CD4-positive, alpha-beta T cell (primary cell): ENCODE measurements at regions not wholly inside any gene's neighbourhood (a gene's known extent, or its start where the extent isn't known, plus 50 kb on each side); places are given as distances from the start of the nearest gene placed in this dataset.

Experiments
- ATAC-seq: fragments of 200-7000 bp; cut with Tn5 transposase; one replicate; pipeline ENCODE4 v1.10.0; 2022; ENCODE audit warnings: mild to moderate bottlenecking; ENCODE audit not compliant: poor library complexity
- CTCF ChIA-PET: fragments of 350-600 bp; sonication (Branson Sonifier 250); formaldehyde crosslinking; loops from one replicate; lab custom pipeline; 2021; ENCODE audit warnings: antibody characterized with exemption, inconsistent platforms; lab: Charles Lee
- POLR2A ChIA-PET: fragments of 350-600 bp; sonication (Branson Sonifier 250); formaldehyde crosslinking; loops from one replicate; lab custom pipeline; 2021; ENCODE audit warnings: antibody characterized with exemption, inconsistent platforms; lab: Charles Lee
- DNase-seq, 14 experiments: peaks; one replicate each; pipeline ENCODE4 v3.0.0-alpha.2; 2013 to 2020; ENCODE audit warnings: mixed read lengths in 2 of 14
- H3K27ac ChIP-seq, 2 donors: one replicate each; pipeline versions ENCODE4 v1.5.1 to v1.7.0; 2013; ENCODE audit warnings: low read length in 2 of 2, low read depth in 1 of 2, mild to moderate bottlenecking in 1 of 2
- H3K27me3 ChIP-seq, 2 experiments: 1 replicate in 1 of 2; 2 replicates in 1 of 2; pipeline versions ENCODE4 v1.6.1 to v1.7.0; 2013; ENCODE audit warnings: low read length in 2 of 2, control low read depth in 1 of 2, mild to moderate bottlenecking in 1 of 2, moderate library complexity in 1 of 2; ENCODE audit not compliant: insufficient read depth in 2 of 2, control insufficient read depth in 1 of 2
- H3K36me3 ChIP-seq: one replicate; pipeline ENCODE4 v1.6.1; 2013; ENCODE audit warnings: low read length, control low read depth; ENCODE audit not compliant: insufficient read depth
- H3K4me1 ChIP-seq: one replicate; pipeline ENCODE4 v1.6.1; 2013; ENCODE audit warnings: low read length, control low read depth; ENCODE audit not compliant: insufficient read depth
- H3K4me3 ChIP-seq: one replicate; pipeline ENCODE4 v1.5.1; 2013; ENCODE audit warnings: mild to moderate bottlenecking, low read length, moderate library complexity
- H3K9me3 ChIP-seq, 2 experiments: 1 replicate in 1 of 2; 2 replicates in 1 of 2; pipeline versions ENCODE4 v1.6.1 to v1.7.0; 2013; ENCODE audit warnings: low read length in 2 of 2, mild to moderate bottlenecking in 2 of 2, control low read depth in 1 of 2, moderate library complexity in 1 of 2; ENCODE audit not compliant: control insufficient read depth in 1 of 2, insufficient read depth in 1 of 2
- H3K27ac Mint-ChIP-seq: one replicate; pipeline ENCODE4 v1.8.0; 2020; ENCODE audit warnings: mixed read lengths
- H3K27me3 Mint-ChIP-seq: one replicate; pipeline ENCODE4 v1.8.0; 2021; ENCODE audit warnings: mixed read lengths
- H3K36me3 Mint-ChIP-seq: one replicate; pipeline ENCODE4 v1.8.0; 2021; ENCODE audit warnings: low read depth, mixed read lengths
- H3K4me1 Mint-ChIP-seq: one replicate; pipeline ENCODE4 v1.8.0; 2021; ENCODE audit warnings: low read depth, mixed read lengths
- H3K4me3 Mint-ChIP-seq: one replicate; pipeline ENCODE4 v1.8.0; 2020; ENCODE audit warnings: mild to moderate bottlenecking, mixed read lengths
- H3K9me3 Mint-ChIP-seq: one replicate; pipeline ENCODE4 v1.8.0; 2020; ENCODE audit warnings: mixed read lengths
- CTCF ChIP-seq: fragments of 200-600 bp; IDR thresholded peaks from one replicate; pipeline ENCODE4 v1.8.0; 2022; ENCODE audit warnings: antibody characterized with exemption, mild to moderate bottlenecking
- intact Hi-C, 2 experiments: fragments of 100-400 bp; cut with DNase I in 1 of 2; cut with micrococcal nuclease in 1 of 2; formaldehyde crosslinking; loops; one replicate each; pipeline versions ENCODE4 v1.15.1 to v1.9.0; 2023 to 2025; cut with DNase I, micrococcal nuclease

DNA sequence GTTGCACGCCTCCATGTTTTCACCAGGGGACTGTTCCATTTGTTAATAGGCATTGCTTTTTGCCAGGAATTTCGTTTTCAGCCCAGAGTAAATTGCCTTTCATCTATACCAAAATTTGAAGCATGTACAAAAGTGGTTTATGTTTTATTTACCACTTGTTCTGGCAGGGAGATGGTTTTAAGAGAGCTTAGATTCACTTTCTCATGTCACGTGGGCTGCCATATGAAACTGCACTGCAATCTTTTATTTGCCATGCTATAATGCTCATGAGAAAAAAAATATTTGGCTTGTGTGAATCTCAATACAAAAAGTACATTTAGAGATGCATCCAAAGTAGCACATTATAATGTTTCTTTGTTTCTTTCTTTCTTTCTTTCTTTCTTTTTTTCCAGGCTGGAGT, 284.1 kb upstream of the GRIA1 start:
- Histone ChIP-seq H3K4me3 (no peak overlapping the region), H3K27ac (no peak overlapping the region), H3K4me1 (no peaks in the 10 kb centered on the region), H3K27me3 (no peaks in the 10 kb centered on the region), H3K9me3 (no peaks in the 10 kb centered on the region), H3K36me3 (no peaks in the 10 kb centered on the region)
- Mint-ChIP-seq H3K27ac (no peak overlapping the region), H3K9me3 (peaks cover 2% of the 10 kb centered on the region), H3K27me3 (no peaks in the 10 kb centered on the region), H3K4me1 (no peaks in the 10 kb centered on the region), H3K4me3 (no peak overlapping the region), H3K36me3 (no peaks in the 10 kb centered on the region)
- POLR2A ChIA-PET = no interaction called here
- no peak for TF ChIP-seq CTCF
- no peak for ATAC-seq
- CTCF ChIA-PET = no interaction called here
- intact Hi-C loops = no loop called here
- DNase-seq = no peak

DNA sequence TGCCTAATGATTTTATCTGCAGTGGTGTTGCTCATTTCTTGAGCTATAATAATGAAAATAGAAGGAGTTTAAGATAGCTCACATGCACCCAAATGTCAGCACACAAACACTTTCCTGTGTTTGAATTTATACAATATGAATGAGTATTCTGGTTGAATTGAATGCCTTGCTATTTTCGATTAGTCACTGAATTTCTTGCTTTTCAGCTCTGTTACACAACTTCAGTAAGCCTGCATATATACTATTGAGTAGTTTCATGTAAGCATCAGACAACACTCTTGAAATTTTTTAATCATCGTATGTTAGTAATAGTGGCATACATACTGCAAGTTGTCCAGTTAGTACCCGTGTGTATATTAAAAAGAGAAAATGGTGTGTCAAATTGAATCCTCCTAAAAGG, 281.5 kb upstream of the GRIA1 start:
- no peaks in the 10 kb centered on the region for H3K4me1 ChIP-seq
- no peak overlapping the region for H3K27ac ChIP-seq
- Mint-ChIP-seq H3K9me3 (peaks cover 8% of the 10 kb centered on the region), H3K36me3 (no peaks in the 10 kb centered on the region), H3K27ac (no peak overlapping the region), H3K27me3 (no peaks in the 10 kb centered on the region), H3K4me3 (no peak overlapping the region), H3K4me1 (no peaks in the 10 kb centered on the region)
- H3K36me3 ChIP-seq = no peaks in the 10 kb centered on the region
- DNase-seq (no peak), ATAC-seq (no peak)
- H3K27me3 ChIP-seq = no peaks in the 10 kb centered on the region
- intact Hi-C loops = no loop called here
- H3K9me3 ChIP-seq = no peaks in the 10 kb centered on the region
- POLR2A ChIA-PET = no interaction called here
- CTCF ChIA-PET = no interaction called here
- H3K4me3 ChIP-seq = no peak overlapping the region
- no peak for TF ChIP-seq CTCF

GRCh38 chr5:153209687-153210086, 280.8 kb upstream of the GRIA1 start:
- Mint-ChIP-seq H3K36me3 (no peaks in the 10 kb centered on the region), H3K27ac (no peak overlapping the region), H3K27me3 (no peaks in the 10 kb centered on the region), H3K4me1 (no peaks in the 10 kb centered on the region), H3K4me3 (no peak overlapping the region), H3K9me3 (peaks cover 10% of the 10 kb centered on the region)
- no peaks in the 10 kb centered on the region for H3K36me3 ChIP-seq
- H3K27ac ChIP-seq = no peak overlapping the region
- no peaks in the 10 kb centered on the region for H3K27me3 ChIP-seq
- ATAC-seq = no peak
- TF ChIP-seq CTCF = no peak
- H3K9me3 ChIP-seq = peaks cover 0 to 3% of the 10 kb centered on the region in 2 experiments
- CTCF ChIA-PET = no interaction called here
- DNase-seq = no peak
- H3K4me3 ChIP-seq = no peak overlapping the region
- POLR2A ChIA-PET = no interaction called here
- intact Hi-C loops = no loop called here
- no peaks in the 10 kb centered on the region for H3K4me1 ChIP-seq
